ENCODE measurements at regions not wholly inside any gene's neighbourhood (a gene's known extent, or its start where the extent isn't known, plus 50 kb on each side); places are given as distances from the start of the nearest gene placed in this dataset.

DNA sequence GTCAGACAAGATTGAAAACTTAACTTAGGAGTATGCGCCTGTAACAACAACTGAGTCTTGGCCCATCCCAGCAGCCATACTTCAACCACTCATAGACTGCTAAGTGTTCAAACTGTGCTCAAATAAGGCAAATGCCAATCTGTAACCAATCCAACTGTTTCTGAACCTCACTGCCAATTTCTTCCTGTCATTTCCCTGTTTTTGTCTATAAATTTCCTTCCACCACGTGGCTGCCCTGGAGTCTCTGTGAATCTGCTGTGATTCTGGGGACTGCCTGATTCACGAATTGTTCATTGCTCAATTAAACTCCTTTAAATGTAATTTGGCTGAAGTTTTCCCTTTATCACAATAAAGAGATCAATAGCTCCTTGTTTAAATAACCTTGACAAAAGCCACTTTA is 50.8 kb upstream of the FREM2 start:
- Mint-ChIP-seq H3K27me3 (ENCODE audit: low read depth) (no peaks in the 10 kb centered on the region), H3K4me3 (no peak overlapping the region), H3K9me3 (no peaks in the 10 kb centered on the region), H3K36me3 (no peaks in the 10 kb centered on the region), H3K27ac (no peak overlapping the region), H3K4me1 (peaks cover 29% of the 10 kb centered on the region)
- TF ChIP-seq, protein P1, sequence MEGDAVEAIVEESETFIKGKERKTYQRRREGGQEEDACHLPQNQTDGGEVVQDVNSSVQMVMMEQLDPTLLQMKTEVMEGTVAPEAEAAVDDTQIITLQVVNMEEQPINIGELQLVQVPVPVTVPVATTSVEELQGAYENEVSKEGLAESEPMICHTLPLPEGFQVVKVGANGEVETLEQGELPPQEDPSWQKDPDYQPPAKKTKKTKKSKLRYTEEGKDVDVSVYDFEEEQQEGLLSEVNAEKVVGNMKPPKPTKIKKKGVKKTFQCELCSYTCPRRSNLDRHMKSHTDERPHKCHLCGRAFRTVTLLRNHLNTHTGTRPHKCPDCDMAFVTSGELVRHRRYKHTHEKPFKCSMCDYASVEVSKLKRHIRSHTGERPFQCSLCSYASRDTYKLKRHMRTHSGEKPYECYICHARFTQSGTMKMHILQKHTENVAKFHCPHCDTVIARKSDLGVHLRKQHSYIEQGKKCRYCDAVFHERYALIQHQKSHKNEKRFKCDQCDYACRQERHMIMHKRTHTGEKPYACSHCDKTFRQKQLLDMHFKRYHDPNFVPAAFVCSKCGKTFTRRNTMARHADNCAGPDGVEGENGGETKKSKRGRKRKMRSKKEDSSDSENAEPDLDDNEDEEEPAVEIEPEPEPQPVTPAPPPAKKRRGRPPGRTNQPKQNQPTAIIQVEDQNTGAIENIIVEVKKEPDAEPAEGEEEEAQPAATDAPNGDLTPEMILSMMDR (IDR thresholded peaks at IDR 0.05; ENCODE audit: unreplicated experiment), result no peak
- no peak for DNase-seq (ENCODE audit: low spot score in 2 of 2, unreplicated experiment in 2 of 2)

DNA sequence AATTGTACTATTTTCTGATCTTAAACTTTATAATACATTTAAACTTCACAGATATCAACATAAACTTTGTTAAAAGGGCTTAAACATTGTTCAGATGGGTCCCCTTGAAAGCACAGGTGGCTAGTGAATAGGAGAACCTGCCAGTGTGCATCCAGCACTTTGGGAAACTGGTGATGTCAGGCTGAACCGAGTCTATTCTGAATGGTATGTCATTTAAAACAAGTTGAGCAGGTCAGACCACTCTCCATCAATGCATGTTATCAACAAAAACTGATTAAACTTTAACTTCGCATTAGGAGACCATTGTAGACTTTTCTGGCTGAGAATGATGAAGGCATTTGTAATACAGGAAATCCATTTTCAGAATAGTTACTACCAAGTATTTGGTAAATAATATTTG is 50.1 kb upstream of the FREM2 start:
- H3K36me3 Mint-ChIP-seq, result no peaks in the 10 kb centered on the region
- H3K4me3 Mint-ChIP-seq, result no peak overlapping the region
- no peak overlapping the region for H3K27ac Mint-ChIP-seq
- TF ChIP-seq, protein P1 (IDR thresholded peaks at IDR 0.05; ENCODE audit: unreplicated experiment), result no peak
- H3K27me3 Mint-ChIP-seq (ENCODE audit: low read depth), result no peaks in the 10 kb centered on the region
- H3K4me1 Mint-ChIP-seq, result peaks cover 29% of the 10 kb centered on the region
- H3K9me3 Mint-ChIP-seq, result no peaks in the 10 kb centered on the region
- DNase-seq (ENCODE audit: low spot score in 2 of 2, unreplicated experiment in 2 of 2), result no peak

All from mesothelial cell of epicardium (in vitro differentiated cells).